ENCODE measurements at regions not wholly inside any gene's neighbourhood (a gene's known extent, or its start where the extent isn't known, plus 50 kb on each side); places are given as distances from the start of the nearest gene placed in this dataset.

DNA sequence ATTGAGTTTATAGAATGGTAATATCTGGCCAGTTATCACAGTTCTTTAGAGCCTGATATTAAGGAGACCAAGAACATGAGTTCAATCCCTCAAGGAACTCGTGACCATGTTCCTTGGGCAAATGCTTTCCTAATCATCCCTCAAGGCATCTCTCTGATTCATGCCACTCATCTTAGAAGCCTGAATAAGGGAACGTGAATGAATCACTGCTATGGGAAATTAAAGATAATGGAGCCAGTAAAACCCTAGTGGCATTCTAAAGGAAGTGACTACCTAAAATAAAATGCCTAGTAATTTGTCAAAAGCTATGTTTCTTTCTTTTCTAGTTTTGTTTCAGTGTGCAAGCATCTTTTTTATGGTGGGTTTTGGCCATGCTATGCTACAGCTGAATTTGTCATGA, 1161.3 kb downstream of the C4orf33 start:
- H3K27ac ChIP-seq: no peak overlapping the region
- TF ChIP-seq, protein P1, sequence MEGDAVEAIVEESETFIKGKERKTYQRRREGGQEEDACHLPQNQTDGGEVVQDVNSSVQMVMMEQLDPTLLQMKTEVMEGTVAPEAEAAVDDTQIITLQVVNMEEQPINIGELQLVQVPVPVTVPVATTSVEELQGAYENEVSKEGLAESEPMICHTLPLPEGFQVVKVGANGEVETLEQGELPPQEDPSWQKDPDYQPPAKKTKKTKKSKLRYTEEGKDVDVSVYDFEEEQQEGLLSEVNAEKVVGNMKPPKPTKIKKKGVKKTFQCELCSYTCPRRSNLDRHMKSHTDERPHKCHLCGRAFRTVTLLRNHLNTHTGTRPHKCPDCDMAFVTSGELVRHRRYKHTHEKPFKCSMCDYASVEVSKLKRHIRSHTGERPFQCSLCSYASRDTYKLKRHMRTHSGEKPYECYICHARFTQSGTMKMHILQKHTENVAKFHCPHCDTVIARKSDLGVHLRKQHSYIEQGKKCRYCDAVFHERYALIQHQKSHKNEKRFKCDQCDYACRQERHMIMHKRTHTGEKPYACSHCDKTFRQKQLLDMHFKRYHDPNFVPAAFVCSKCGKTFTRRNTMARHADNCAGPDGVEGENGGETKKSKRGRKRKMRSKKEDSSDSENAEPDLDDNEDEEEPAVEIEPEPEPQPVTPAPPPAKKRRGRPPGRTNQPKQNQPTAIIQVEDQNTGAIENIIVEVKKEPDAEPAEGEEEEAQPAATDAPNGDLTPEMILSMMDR (conservative IDR thresholded peaks at IDR 0.05): no peak

DNA sequence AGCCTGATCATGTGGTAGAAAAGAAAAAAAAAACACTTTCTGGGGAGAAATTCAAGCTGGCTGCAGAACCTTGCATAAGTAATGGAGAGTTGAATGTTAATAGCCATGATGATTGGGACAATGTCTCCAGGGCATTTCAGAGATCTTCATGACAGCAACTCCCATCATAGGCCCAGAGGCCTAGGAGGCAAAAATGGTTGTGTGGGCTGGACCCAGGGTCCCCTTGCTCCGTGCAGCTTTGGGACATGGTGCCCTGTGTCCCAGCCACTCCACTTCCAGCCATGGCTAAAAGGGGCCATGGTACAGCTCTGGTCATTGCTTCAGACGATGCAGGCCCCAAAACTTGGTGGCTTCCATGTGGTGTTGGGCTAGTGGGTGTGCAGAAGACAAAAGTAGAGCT, 1170.9 kb downstream of the C4orf33 start:
- TF ChIP-seq, protein P1 (conservative IDR thresholded peaks at IDR 0.05): no peak

GRCh38 chr4:130288576-130288975, 1192.6 kb downstream of the C4orf33 start:
- no peak overlapping the region for H3K27ac ChIP-seq
- TF ChIP-seq, protein P1 (conservative IDR thresholded peaks at IDR 0.05): no peak

More for the DNA sequence above, 1170.9 kb downstream of the C4orf33 start:
- H3K27ac ChIP-seq: no peak overlapping the region

DNA sequence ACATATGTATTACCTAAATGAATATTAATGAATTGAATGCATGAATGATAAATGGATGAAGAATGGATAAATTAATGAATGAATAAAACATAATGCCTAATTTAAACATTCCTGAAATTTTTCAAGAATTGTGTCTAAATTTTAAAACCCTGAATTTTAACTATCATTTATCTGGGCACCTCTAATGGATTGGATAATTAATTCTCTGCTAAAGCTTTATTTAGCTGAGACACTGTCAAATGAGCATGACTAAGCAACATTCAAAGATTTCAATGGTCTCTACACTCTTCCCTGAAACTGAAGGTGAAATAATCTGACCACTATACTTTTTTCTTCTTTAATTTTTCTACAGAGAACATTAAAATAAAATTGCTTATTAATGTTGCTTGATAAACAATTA, 1197.7 kb downstream of the C4orf33 start:
- TF ChIP-seq, protein P1 (conservative IDR thresholded peaks at IDR 0.05): no peak
- no peak overlapping the region for H3K27ac ChIP-seq

- no peak overlapping the region for H3K27ac ChIP-seq
- TF ChIP-seq, protein P1 (conservative IDR thresholded peaks at IDR 0.05): no peak
These were observed 1200.5 kb downstream of the C4orf33 start for GRCh38 chr4:130296448-130296847.

DNA sequence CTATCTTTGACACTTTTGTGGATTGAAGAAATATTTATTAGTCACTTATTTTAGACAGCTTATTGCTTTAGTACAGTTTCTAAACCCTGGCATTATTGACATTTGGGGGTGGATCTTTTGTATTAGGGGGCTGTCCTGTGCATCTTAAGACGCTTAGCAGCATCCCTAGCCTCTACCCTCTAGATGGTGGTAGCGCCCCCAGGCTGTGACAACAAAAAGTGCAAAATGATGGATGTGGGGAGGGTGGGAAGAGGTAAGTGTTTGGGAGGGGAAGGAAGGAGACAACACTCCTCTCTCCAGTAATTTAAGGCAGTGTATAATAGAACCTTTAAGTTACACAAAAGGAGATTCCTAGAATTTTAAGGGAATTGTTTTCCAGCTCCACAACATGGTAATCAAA, 1210.6 kb downstream of the C4orf33 start:
- no peak overlapping the region for H3K27ac ChIP-seq
- TF ChIP-seq, protein P1 (conservative IDR thresholded peaks at IDR 0.05): no peak

DNA sequence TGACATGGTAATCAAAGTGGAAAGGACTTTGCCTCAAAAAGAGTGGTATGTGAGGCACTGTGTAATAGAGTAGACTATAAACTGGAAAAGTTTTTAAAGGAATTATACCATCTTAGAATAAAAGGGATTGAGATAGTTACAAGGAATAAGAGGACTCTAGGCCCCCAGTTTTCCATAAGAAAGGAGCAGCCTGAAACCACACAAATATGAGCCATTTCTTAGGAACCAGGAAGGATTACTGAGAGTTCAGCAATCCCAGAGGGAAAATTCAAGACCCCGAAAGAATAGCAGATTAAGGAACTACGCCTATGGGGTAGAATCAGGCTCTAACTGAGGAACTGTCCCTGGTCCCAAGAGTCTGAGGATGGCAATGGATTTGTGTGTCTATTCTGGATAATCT, 1213.3 kb downstream of the C4orf33 start:
- H3K27ac ChIP-seq: no peak overlapping the region
- TF ChIP-seq, protein P1 (conservative IDR thresholded peaks at IDR 0.05): no peak

DNA sequence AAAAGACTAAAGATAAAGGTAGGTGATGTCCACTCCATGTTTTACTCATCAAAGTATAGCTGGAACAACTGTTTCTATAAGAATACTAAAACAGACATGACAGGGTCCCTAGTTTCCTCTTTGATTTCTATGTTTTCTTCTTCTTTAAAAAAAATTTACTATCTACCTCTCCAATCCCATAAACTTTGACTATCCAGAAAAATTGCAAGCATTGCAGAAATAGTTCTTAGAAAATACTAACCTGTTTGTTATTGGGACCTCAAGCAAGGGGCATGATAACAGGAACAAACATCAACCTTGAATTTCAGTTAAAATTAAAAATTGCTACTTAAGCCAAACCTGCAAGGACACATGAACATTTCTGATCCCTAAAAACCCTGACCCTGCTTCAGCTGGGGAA, 1226.5 kb downstream of the C4orf33 start:
- TF ChIP-seq, protein P1 (conservative IDR thresholded peaks at IDR 0.05): no peak
- no peak overlapping the region for H3K27ac ChIP-seq

Measured in VCaP (cell line).